HUES6 (cell line): ENCODE measurements at regions not wholly inside any gene's neighbourhood (a gene's known extent, or its start where the extent isn't known, plus 50 kb on each side); places are given as distances from the start of the nearest gene placed in this dataset.

Experiments
- H3K27ac ChIP-seq: 2 replicates; pipeline ENCODE4 v1.7.0; 2013; ENCODE audit warnings: low read depth, mild to moderate bottlenecking, low read length, inconsistent platforms
- H3K27me3 ChIP-seq: 2 replicates; pipeline ENCODE4 v1.6.1; 2013; ENCODE audit warnings: low read length; ENCODE audit not compliant: control insufficient read depth, insufficient read depth
- H3K36me3 ChIP-seq: 2 replicates; pipeline ENCODE4 v1.6.1; 2013; ENCODE audit warnings: low read length; ENCODE audit not compliant: control insufficient read depth, insufficient read depth
- H3K4me1 ChIP-seq: 2 replicates; pipeline ENCODE4 v1.6.1; 2013; ENCODE audit warnings: low read length; ENCODE audit not compliant: control insufficient read depth, insufficient read depth
- H3K4me3 ChIP-seq: 2 replicates; pipeline ENCODE4 v1.5.1; 2013; ENCODE audit warnings: low read depth, low read length
- H3K9ac ChIP-seq: one replicate; pipeline ENCODE4 v1.6.1; 2013; ENCODE audit warnings: mild to moderate bottlenecking, low read length
- H3K9me3 ChIP-seq: 2 replicates; pipeline ENCODE4 v1.6.1; 2013; ENCODE audit warnings: low read depth, low read length; ENCODE audit not compliant: control insufficient read depth, insufficient read depth

- Histone ChIP-seq H3K4me1 (no peaks in the 10 kb centered on the region), H3K9ac (no peak overlapping the region), H3K4me3 (no peak overlapping the region), H3K27ac (no peak overlapping the region), H3K27me3 (no peaks in the 10 kb centered on the region), H3K36me3 (no peaks in the 10 kb centered on the region), H3K9me3 (peaks cover 2% of the 10 kb centered on the region; the same call in 1 of the 2 replicates)
Measured at GRCh38 chr3:31421314-31422048, 111.2 kb upstream of the STT3B start.

DNA sequence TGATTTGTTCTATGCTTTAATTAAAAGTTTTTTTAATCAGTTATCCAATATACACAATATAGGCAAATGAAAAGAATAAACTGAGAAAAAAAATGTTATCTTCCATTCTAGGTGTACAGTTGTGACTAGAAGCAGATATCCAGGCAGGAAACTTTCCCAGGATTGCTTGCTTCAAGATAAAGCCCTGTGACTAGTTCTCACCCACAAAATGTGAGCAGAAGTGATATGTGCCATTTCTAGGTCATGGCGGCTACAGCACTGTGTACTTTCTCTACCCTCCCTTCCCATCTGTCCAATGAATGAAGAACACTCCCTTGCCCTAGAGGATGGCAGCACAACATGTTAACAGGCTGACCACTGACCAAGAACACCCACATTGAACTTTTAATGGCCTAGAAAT lies 110.5 kb upstream of the STT3B start:
- no peaks in the 10 kb centered on the region for H3K36me3 ChIP-seq
- no peak overlapping the region for H3K9ac ChIP-seq
- H3K4me1 ChIP-seq = no peaks in the 10 kb centered on the region
- H3K27ac ChIP-seq = no peak overlapping the region
- H3K4me3 ChIP-seq = no peak overlapping the region
- no peaks in the 10 kb centered on the region for H3K27me3 ChIP-seq
- H3K9me3 ChIP-seq = peaks cover 2% of the 10 kb centered on the region; the same call in 1 of the 2 replicates

GRCh38 chr3:31423482-31423881 lies 109.2 kb upstream of the STT3B start:
- H3K4me1 ChIP-seq = no peaks in the 10 kb centered on the region
- no peak overlapping the region for H3K4me3 ChIP-seq
- peaks cover 2% of the 10 kb centered on the region; the same call in 1 of the 2 replicates for H3K9me3 ChIP-seq
- H3K9ac ChIP-seq = no peak overlapping the region
- H3K36me3 ChIP-seq = no peaks in the 10 kb centered on the region
- no peaks in the 10 kb centered on the region for H3K27me3 ChIP-seq
- no peak overlapping the region for H3K27ac ChIP-seq

- H3K27ac ChIP-seq = no peak overlapping the region
- no peaks in the 10 kb centered on the region for H3K36me3 ChIP-seq
- no peaks in the 10 kb centered on the region for H3K4me1 ChIP-seq
- no peaks in the 10 kb centered on the region for H3K27me3 ChIP-seq
- no peaks in the 10 kb centered on the region; the same call in 1 of the 2 replicates for H3K9me3 ChIP-seq
- no peak overlapping the region for H3K9ac ChIP-seq
- no peak overlapping the region for H3K4me3 ChIP-seq
Measured at GRCh38 chr3:31425401-31425800, 107.3 kb upstream of the STT3B start.

DNA sequence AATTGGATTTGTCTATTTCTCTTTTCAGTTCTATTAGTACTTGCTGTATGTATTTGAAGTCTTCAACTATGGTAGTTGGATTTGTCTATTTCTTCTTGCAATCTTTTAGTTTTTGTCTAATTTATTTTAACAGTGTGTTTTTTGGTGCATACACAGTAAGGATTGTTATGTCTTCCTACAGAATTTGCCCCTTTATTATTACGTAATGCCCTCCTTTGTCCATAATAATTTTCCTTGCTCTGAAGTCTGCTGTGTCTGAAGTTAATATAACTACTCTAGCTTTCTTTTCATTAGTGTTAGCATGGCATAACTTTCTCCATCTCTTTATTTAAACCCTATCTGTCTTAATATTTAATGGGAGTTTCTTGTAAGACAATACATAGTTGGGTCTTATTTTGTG lies 105.1 kb upstream of the STT3B start:
- Histone ChIP-seq H3K9me3 (no peaks in the 10 kb centered on the region; the same call in 1 of the 2 replicates), H3K27ac (no peak overlapping the region), H3K4me1 (no peaks in the 10 kb centered on the region), H3K9ac (no peak overlapping the region), H3K4me3 (no peak overlapping the region), H3K27me3 (no peaks in the 10 kb centered on the region), H3K36me3 (no peaks in the 10 kb centered on the region)

- no peaks in the 10 kb centered on the region for H3K4me1 ChIP-seq
- no peak overlapping the region for H3K4me3 ChIP-seq
- no peak overlapping the region for H3K27ac ChIP-seq
- H3K36me3 ChIP-seq = no peaks in the 10 kb centered on the region
- no peaks in the 10 kb centered on the region for H3K9me3 ChIP-seq
- H3K27me3 ChIP-seq = no peaks in the 10 kb centered on the region
- H3K9ac ChIP-seq = no peak overlapping the region
Measured at GRCh38 chr3:31431321-31431720, 101.4 kb upstream of the STT3B start.

DNA sequence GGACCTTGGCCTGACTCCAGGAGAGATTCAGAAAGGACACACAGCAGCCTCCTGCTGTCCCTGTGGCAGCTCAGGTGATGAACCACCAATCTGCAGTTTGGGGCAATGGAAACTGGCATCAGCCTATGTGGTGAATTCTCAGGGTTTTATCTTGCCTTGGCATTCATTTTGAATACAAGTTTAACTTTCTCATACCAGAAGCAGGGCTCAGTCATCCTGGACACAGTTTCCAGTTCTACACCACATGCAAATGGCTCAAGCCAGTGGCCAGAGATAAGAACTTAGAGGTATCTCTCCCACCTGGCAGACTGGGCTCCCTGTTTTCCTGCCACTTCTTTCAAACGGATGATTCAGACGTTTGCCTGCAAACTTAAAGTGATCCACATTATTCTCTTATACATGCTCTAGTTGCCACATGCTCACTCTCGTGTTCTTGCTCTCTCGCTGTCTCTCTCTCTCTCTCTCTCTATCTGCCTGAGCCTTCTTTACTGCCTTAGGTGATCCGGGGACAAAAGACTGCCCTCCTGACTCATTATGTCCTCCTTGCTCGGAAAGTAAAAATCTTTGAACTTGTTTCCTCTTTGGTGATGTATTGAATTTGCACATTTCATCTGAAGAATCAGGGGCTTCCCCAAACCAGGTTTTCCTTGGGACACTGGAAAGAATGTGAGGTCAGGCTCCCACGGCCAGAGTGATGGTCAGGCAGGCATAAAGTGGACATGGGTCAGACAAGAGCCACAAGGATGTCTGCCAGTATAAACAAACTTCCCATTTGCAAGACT lies 99.6 kb upstream of the STT3B start:
- Histone ChIP-seq H3K4me3 (no peak overlapping the region), H3K27me3 (no peaks in the 10 kb centered on the region), H3K4me1 (no peaks in the 10 kb centered on the region), H3K9me3 (peaks cover 12% of the 10 kb centered on the region), H3K36me3 (no peaks in the 10 kb centered on the region), H3K27ac (no peak overlapping the region), H3K9ac (no peak overlapping the region)

- no peak overlapping the region for H3K27ac ChIP-seq
- no peaks in the 10 kb centered on the region for H3K4me1 ChIP-seq
- peaks cover 12% of the 10 kb centered on the region for H3K9me3 ChIP-seq
- H3K9ac ChIP-seq = no peak overlapping the region
- no peaks in the 10 kb centered on the region for H3K36me3 ChIP-seq
- H3K4me3 ChIP-seq = no peak overlapping the region
- no peaks in the 10 kb centered on the region for H3K27me3 ChIP-seq
Measured at GRCh38 chr3:31433679-31433992, 99.1 kb upstream of the STT3B start.

- Histone ChIP-seq H3K27ac (no peak overlapping the region), H3K27me3 (no peaks in the 10 kb centered on the region), H3K9me3 (peaks cover 12% of the 10 kb centered on the region), H3K36me3 (no peaks in the 10 kb centered on the region), H3K4me1 (no peaks in the 10 kb centered on the region), H3K4me3 (no peak overlapping the region), H3K9ac (no peak overlapping the region)
Measured at GRCh38 chr3:31434819-31435218, 97.9 kb upstream of the STT3B start.

DNA sequence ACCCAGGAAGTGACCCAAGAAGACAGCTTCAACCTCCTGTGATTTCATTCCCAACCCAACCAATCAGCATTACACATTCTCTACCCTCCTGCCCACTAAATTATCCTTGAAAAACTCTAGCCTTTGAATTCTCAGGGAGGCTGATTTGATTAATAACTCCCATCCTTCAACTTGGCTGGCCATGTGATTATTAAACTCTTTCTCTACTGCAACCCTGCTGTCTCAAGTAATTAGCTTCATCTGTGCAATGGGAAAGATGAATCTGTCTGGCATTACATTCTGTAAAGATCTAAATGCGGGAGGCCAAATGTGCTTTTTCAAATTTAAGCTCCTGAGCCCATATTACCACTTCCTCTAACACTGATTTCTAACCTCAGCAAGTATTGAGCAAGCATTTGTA lies 95.9 kb upstream of the STT3B start:
- Histone ChIP-seq H3K9ac (no peak overlapping the region), H3K27me3 (no peaks in the 10 kb centered on the region), H3K9me3 (peaks cover 12% of the 10 kb centered on the region), H3K27ac (no peak overlapping the region), H3K4me3 (no peak overlapping the region), H3K36me3 (no peaks in the 10 kb centered on the region), H3K4me1 (no peaks in the 10 kb centered on the region)

GRCh38 chr3:31438742-31439141 lies 94.0 kb upstream of the STT3B start:
- no peaks in the 10 kb centered on the region for H3K36me3 ChIP-seq
- H3K27me3 ChIP-seq = no peaks in the 10 kb centered on the region
- H3K4me1 ChIP-seq = peaks cover 4% of the 10 kb centered on the region; the same call in 1 of the 2 replicates
- no peak overlapping the region for H3K4me3 ChIP-seq
- no peak overlapping the region for H3K9ac ChIP-seq
- peaks cover 12% of the 10 kb centered on the region for H3K9me3 ChIP-seq
- no peak overlapping the region for H3K27ac ChIP-seq
